ENCODE measurements at regions not wholly inside any gene's neighbourhood (a gene's known extent, or its start where the extent isn't known, plus 50 kb on each side); places are given as distances from the start of the nearest gene placed in this dataset.
"Not testable (repeated sequence)": the region's sequence is repeated elsewhere in the genome, so short reads cannot be mapped to it uniquely, and the experiment has no call there.

- no peak for ATAC-seq
Observed at GRCh38 chr3:20539666-20540065, 353.7 kb upstream of the SGO1 start.

- ATAC-seq, result no peak
Observed at GRCh38 chr3:20537234-20537633, 351.2 kb upstream of the SGO1 start.

GRCh38 chr3:20529911-20530310 lies 343.9 kb upstream of the SGO1 start:
- no peak for ATAC-seq

GRCh38 chr3:20528180-20528770 lies 342.3 kb upstream of the SGO1 start:
- ATAC-seq, result no peak

GRCh38 chr3:20527368-20527767 lies 341.4 kb upstream of the SGO1 start:
- no peak for ATAC-seq

GRCh38 chr3:20524328-20524727 lies 338.3 kb upstream of the SGO1 start:
- no peak for ATAC-seq

GRCh38 chr3:20523293-20523692 lies 337.3 kb upstream of the SGO1 start:
- ATAC-seq, result no peak

GRCh38 chr3:20517316-20517715 lies 331.3 kb upstream of the SGO1 start:
- not testable (repeated sequence) for ATAC-seq

GRCh38 chr3:20516311-20516710 lies 330.3 kb upstream of the SGO1 start:
- no peak for ATAC-seq

- ATAC-seq, result no peak
Observed at GRCh38 chr3:20515834-20516233, 329.8 kb upstream of the SGO1 start.

- ATAC-seq, result peak; percentile 81
Observed at GRCh38 chr3:20511863-20512505, 326.0 kb upstream of the SGO1 start.

- ATAC-seq, result no peak
Observed at GRCh38 chr3:20510396-20510795, 324.4 kb upstream of the SGO1 start.

- ATAC-seq, result no peak
Observed at GRCh38 chr3:20503394-20504082, 317.5 kb upstream of the SGO1 start.

- no peak for ATAC-seq
Observed at GRCh38 chr3:20490996-20491395, 305.0 kb upstream of the SGO1 start.

- no peak for ATAC-seq
Observed at GRCh38 chr3:20488151-20488550, 302.1 kb upstream of the SGO1 start.

GRCh38 chr3:20484126-20484525 lies 298.1 kb upstream of the SGO1 start:
- no peak for ATAC-seq

GRCh38 chr3:20482350-20482749 lies 296.3 kb upstream of the SGO1 start:
- no peak for ATAC-seq

- ATAC-seq, result no peak
Observed at GRCh38 chr3:20480786-20481365, 294.9 kb upstream of the SGO1 start.

- no peak for ATAC-seq
Observed at GRCh38 chr3:20478436-20478835, 292.4 kb upstream of the SGO1 start.

GRCh38 chr3:20464237-20464636 lies 278.2 kb upstream of the SGO1 start:
- not testable (repeated sequence) for ATAC-seq

- ATAC-seq, result no peak
Observed at GRCh38 chr3:20462723-20463122, 276.7 kb upstream of the SGO1 start.

GRCh38 chr3:20462226-20462625 lies 276.2 kb upstream of the SGO1 start:
- ATAC-seq, result no peak

GRCh38 chr3:20458994-20459716 lies 273.1 kb upstream of the SGO1 start:
- no peak for ATAC-seq
